HUES48 (cell line): ENCODE measurements at regions not wholly inside any gene's neighbourhood (a gene's known extent, or its start where the extent isn't known, plus 50 kb on each side); places are given as distances from the start of the nearest gene placed in this dataset.
"Not testable (repeated sequence)": the region's sequence is repeated elsewhere in the genome, so short reads cannot be mapped to it uniquely, and the experiment has no call there.

Experiments
- H3K27ac ChIP-seq: one replicate; pipeline ENCODE4 v1.7.0; 2013; ENCODE audit warnings: low read depth, low read length, inconsistent platforms
- H3K27me3 ChIP-seq: 2 replicates; pipeline ENCODE4 v1.6.1; 2013; ENCODE audit warnings: mild to moderate bottlenecking, low read length; ENCODE audit not compliant: control insufficient read depth, insufficient read depth
- H3K36me3 ChIP-seq: 2 replicates; pipeline ENCODE4 v1.6.1; 2013; ENCODE audit warnings: low read length; ENCODE audit not compliant: control insufficient read depth, insufficient read depth
- H3K4me1 ChIP-seq: 2 replicates; pipeline ENCODE4 v1.6.1; 2013; ENCODE audit warnings: mild to moderate bottlenecking, low read length; ENCODE audit not compliant: control insufficient read depth, insufficient read depth
- H3K4me3 ChIP-seq: 2 replicates; pipeline ENCODE4 v1.5.1; 2013; ENCODE audit warnings: mild to moderate bottlenecking, low read depth, low read length
- H3K9ac ChIP-seq: 2 replicates; pipeline ENCODE4 v1.6.1; 2013; ENCODE audit warnings: mild to moderate bottlenecking, low read depth, low read length, moderate library complexity
- H3K9me3 ChIP-seq: 2 replicates; pipeline ENCODE4 v1.6.1; 2013; ENCODE audit warnings: low read length; ENCODE audit not compliant: control insufficient read depth, insufficient read depth

DNA sequence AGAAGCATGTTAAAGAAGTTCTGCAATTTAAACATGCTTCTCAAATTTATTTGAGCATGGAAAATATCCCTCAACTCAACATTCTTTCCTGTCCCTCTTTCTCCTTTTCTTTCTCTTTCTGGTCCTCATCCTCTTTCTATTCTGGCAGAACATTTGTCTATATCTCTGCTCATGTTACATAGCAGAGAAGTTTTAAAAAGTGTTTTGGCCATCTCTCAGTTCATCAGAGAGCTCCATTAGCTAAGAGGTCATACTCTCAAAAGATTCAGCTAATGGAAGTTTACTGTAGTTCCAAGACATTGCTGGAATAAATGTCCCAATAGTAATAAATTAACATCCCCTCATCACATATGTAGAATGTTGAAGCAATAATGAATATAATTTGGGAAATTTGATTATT, 53.5 kb downstream of the XCL2 start:
- no peak overlapping the region for H3K9ac ChIP-seq
- H3K4me1 ChIP-seq = no peaks in the 10 kb centered on the region
- no peaks in the 10 kb centered on the region for H3K27me3 ChIP-seq
- H3K27ac ChIP-seq = no peak overlapping the region
- no peak overlapping the region for H3K4me3 ChIP-seq
- H3K36me3 ChIP-seq = no peaks in the 10 kb centered on the region
- no peaks in the 10 kb centered on the region for H3K9me3 ChIP-seq

- no peak overlapping the region for H3K9ac ChIP-seq
- H3K27me3 ChIP-seq = no peaks in the 10 kb centered on the region
- no peak overlapping the region for H3K4me3 ChIP-seq
- H3K9me3 ChIP-seq = no peaks in the 10 kb centered on the region
- H3K27ac ChIP-seq = no peak overlapping the region
- no peaks in the 10 kb centered on the region for H3K4me1 ChIP-seq
- no peaks in the 10 kb centered on the region for H3K36me3 ChIP-seq
These were observed 55.7 kb downstream of the XCL2 start for GRCh38 chr1:168488138-168488537.

- not testable (repeated sequence) for H3K4me1 ChIP-seq, H3K9ac ChIP-seq, H3K4me3 ChIP-seq, H3K27ac ChIP-seq, H3K9me3 ChIP-seq, H3K27me3 ChIP-seq, H3K36me3 ChIP-seq
These were observed 57.0 kb downstream of the XCL2 start for GRCh38 chr1:168486820-168487219.

GRCh38 chr1:168485048-168485447, 58.7 kb downstream of the XCL2 start:
- Histone ChIP-seq H3K4me1 (peaks cover 11% of the 10 kb centered on the region), H3K36me3 (no peaks in the 10 kb centered on the region), H3K9ac (no peak overlapping the region), H3K4me3 (no peak overlapping the region), H3K9me3 (no peaks in the 10 kb centered on the region), H3K27ac (no peak overlapping the region), H3K27me3 (no peaks in the 10 kb centered on the region)

DNA sequence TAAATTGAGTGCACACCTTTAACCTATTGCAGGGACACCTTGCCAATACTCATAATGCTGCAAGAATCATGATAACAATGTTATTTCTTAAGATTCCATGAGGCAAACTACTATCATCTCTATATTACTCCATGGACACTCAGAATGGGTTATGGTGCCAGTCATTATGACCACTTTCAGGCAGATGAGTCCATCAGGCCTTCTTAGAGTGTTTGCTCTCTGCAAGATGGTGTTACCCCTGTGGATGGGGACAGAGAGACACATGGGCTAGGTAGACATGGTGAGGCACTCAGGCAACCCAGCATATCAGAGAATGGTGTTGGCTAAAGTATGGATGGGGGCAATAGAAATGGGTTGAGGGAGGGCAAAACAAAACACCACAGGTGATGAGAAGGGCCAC, 59.7 kb downstream of the XCL2 start:
- H3K9me3 ChIP-seq = no peaks in the 10 kb centered on the region
- no peak overlapping the region for H3K9ac ChIP-seq
- no peaks in the 10 kb centered on the region for H3K36me3 ChIP-seq
- peaks cover 11% of the 10 kb centered on the region for H3K4me1 ChIP-seq
- no peaks in the 10 kb centered on the region for H3K27me3 ChIP-seq
- H3K4me3 ChIP-seq = no peak overlapping the region
- H3K27ac ChIP-seq = no peak overlapping the region

DNA sequence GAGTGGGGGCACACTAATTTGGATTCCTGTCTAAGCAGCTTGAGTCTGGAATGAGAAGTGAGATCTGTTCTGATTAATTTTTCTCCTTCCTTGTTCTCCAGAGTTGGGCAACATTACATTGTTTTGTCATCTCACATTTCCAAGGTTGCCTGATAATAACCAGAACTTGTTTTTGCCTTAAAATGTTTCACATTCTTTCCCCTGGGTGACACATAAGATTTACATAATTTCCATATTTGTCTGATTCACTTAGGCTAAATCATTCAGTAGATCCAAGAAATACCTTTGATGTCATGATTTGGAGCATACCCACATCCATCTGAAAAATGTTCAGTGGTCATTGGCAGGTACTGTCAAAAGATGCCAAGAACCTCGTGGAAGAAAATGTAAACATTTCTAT, 60.3 kb downstream of the XCL2 start:
- Histone ChIP-seq H3K27me3 (no peaks in the 10 kb centered on the region), H3K36me3 (no peaks in the 10 kb centered on the region), H3K27ac (no peak overlapping the region), H3K9ac (no peak overlapping the region), H3K4me3 (no peak overlapping the region), H3K9me3 (no peaks in the 10 kb centered on the region), H3K4me1 (peaks cover 11% of the 10 kb centered on the region)

DNA sequence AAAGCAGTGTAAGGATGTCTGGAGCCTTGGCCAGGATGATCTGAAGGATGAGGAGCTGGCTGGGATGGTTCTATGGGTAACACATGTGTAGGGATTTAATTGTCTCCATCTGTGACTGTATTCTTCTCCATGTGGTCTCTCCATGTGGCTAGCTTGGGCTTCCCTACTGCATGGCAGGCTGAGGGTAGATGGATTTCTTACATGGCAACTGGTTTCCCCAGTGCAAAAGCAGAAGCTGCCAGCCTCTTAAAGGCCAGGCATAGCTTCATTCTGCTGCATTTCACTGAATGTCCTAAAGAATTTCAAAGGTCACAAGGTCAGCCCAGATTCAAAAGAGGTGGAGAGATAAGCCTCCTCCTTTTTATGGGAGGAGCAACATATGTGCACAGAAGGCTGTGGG, 61.7 kb downstream of the XCL2 start:
- no peak overlapping the region for H3K4me3 ChIP-seq
- H3K27ac ChIP-seq = no peak overlapping the region
- H3K9ac ChIP-seq = no peak overlapping the region
- no peaks in the 10 kb centered on the region for H3K36me3 ChIP-seq
- H3K27me3 ChIP-seq = no peaks in the 10 kb centered on the region
- H3K4me1 ChIP-seq = peaks cover 11% of the 10 kb centered on the region
- H3K9me3 ChIP-seq = no peaks in the 10 kb centered on the region

- no peaks in the 10 kb centered on the region for H3K9me3 ChIP-seq
- no peaks in the 10 kb centered on the region for H3K27me3 ChIP-seq
- peaks cover 11% of the 10 kb centered on the region for H3K4me1 ChIP-seq
- no peak overlapping the region for H3K27ac ChIP-seq
- H3K9ac ChIP-seq = no peak overlapping the region
- H3K36me3 ChIP-seq = no peaks in the 10 kb centered on the region
- no peak overlapping the region for H3K4me3 ChIP-seq
These were observed 62.2 kb downstream of the XCL2 start for GRCh38 chr1:168481586-168481985.

GRCh38 chr1:168480997-168481396, 62.8 kb downstream of the XCL2 start:
- Histone ChIP-seq H3K9ac (no peak overlapping the region), H3K4me1 (peaks cover 11% of the 10 kb centered on the region), H3K4me3 (no peak overlapping the region), H3K9me3 (no peaks in the 10 kb centered on the region), H3K27me3 (no peaks in the 10 kb centered on the region), H3K27ac (no peak overlapping the region), H3K36me3 (no peaks in the 10 kb centered on the region)

DNA sequence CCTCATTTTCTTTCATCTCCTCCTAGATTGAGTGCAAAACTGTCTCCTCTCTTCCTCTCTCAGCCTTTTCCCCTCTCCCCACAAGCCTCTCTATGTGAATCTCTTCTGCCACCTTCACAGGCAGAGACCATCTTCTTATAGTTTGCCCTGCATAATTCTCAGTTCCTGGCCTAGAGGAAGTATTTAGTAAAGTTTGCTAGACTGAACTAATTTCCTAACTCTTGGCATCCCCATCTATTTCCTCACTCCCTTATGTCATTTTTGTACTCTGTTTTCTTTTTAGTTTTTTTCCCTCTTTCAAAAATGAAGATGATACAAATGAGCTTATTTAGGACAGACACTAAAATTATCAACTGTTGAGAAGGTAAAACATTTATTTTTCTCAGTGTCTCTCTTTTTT, 66.0 kb downstream of the XCL2 start:
- Histone ChIP-seq H3K27ac (no peak overlapping the region), H3K4me1 (peaks cover 11% of the 10 kb centered on the region), H3K36me3 (no peaks in the 10 kb centered on the region), H3K4me3 (no peak overlapping the region), H3K27me3 (no peaks in the 10 kb centered on the region), H3K9ac (no peak overlapping the region), H3K9me3 (peaks cover 8% of the 10 kb centered on the region)

GRCh38 chr1:168476588-168477385, 67.0 kb downstream of the XCL2 start:
- Histone ChIP-seq H3K9me3 (peaks cover 8% of the 10 kb centered on the region), H3K27ac (no peak overlapping the region), H3K27me3 (no peaks in the 10 kb centered on the region), H3K36me3 (no peaks in the 10 kb centered on the region), H3K4me1 (peaks cover 8% of the 10 kb centered on the region; the same call in 1 of the 2 replicates), H3K9ac (no peak overlapping the region), H3K4me3 (no peak overlapping the region)
